Transverse colon (tissue), 4 donors: ENCODE measurements at regions not wholly inside any gene's neighbourhood (a gene's known extent, or its start where the extent isn't known, plus 50 kb on each side); places are given as distances from the start of the nearest gene placed in this dataset.
"Not testable (repeated sequence)": the region's sequence is repeated elsewhere in the genome, so short reads cannot be mapped to it uniquely, and the experiment has no call there.

ENCODE experiments used
- DNase-seq: peaks from one replicate; pipeline ENCODE4 v3.0.0-alpha.2; 2019
- H3K27ac ChIP-seq, 4 donors: fragments of 200-600 bp; sonication (generic); 2 replicates each; pipeline ENCODE4 v1.5.1; 2016 to 2018; ENCODE audit warnings: inconsistent platforms in 4 of 4
- H3K27me3 ChIP-seq: fragments of 200-600 bp; sonication (generic); 2 replicates; pipeline ENCODE4 v1.5.1; 2017; ENCODE audit warnings: inconsistent platforms
- H3K36me3 ChIP-seq, 4 donors: fragments of 200-600 bp; sonication (generic); 2 replicates each; pipeline ENCODE4 v1.5.1; 2017 to 2019; ENCODE audit warnings: inconsistent platforms in 4 of 4
- H3K4me1 ChIP-seq, 4 donors: fragments of 200-600 bp; sonication (generic); 2 replicates each; pipeline ENCODE4 v1.5.1; 2017 to 2020; ENCODE audit warnings: inconsistent platforms in 4 of 4
- H3K4me3 ChIP-seq, 4 donors: fragments of 200-600 bp; sonication (generic); 1 replicate in 1 of 4; 2 replicates in 3 of 4; pipeline versions ENCODE4 v1.5.1 to v1.6.1; 2017 to 2019; ENCODE audit warnings: inconsistent platforms in 4 of 4
- H3K9me3 ChIP-seq, 2 donors: fragments of 200-600 bp; sonication (generic); 2 replicates each; pipeline ENCODE4 v1.5.1; 2017 to 2019; ENCODE audit warnings: inconsistent platforms in 2 of 2
- CTCF ChIP-seq, 5 experiments: fragments of 200-600 bp in 3 of 5; fragments of 450-650 bp in 2 of 5; sonication (generic) in 3 of 5; IDR thresholded peaks; 1 replicate in 2 of 5; 2 replicates in 3 of 5; pipeline ENCODE4 v1.5.1; 2016 to 2017; ENCODE audit warnings: antibody characterized with exemption in 5 of 5, inconsistent platforms in 3 of 5, mild to moderate bottlenecking in 2 of 5, moderate library complexity in 1 of 5
- EP300 ChIP-seq: sonication (generic); formaldehyde crosslinking; IDR thresholded peaks from one replicate; pipeline ENCODE4 v1.6.1; 2017; ENCODE audit warnings: antibody characterized with exemption, low read depth
- POLR2A ChIP-seq: fragments of 450-650 bp; IDR thresholded peaks from one replicate; pipeline ENCODE4 v1.6.1; 2016; ENCODE audit warnings: antibody characterized with exemption, mild to moderate bottlenecking, moderate library complexity
- POLR2AphosphoS5 ChIP-seq, 3 donors: sonication (generic); formaldehyde crosslinking; IDR thresholded peaks; one replicate each; pipeline ENCODE4 v1.6.1; 2016; ENCODE audit warnings: antibody characterized with exemption in 3 of 3
- WGBS, 2 donors: methylation state at CpG; one replicate each; pipeline ENCODE4 v1.1.5; 2018; ENCODE audit warnings: low coverage in 1 of 2; 5-methylcytosine and 5-hydroxymethylcytosine counted together
- in situ Hi-C, 4 donors: fragments of 200-750 bp; cut with MboI; loops; one replicate each; pipeline versions ENCODE4 v1.15.0 to v1.15.1; 2017; ENCODE audit warnings: low sequenced_read_pairs in 3 of 4, low pct_ligation_motif_present in 1 of 4, low pct_unique_long_range_greater_than_20kb in 1 of 4
- intact Hi-C: fragments of 100-400 bp; cut with DNase I; formaldehyde crosslinking; loops from one replicate; pipeline ENCODE4 v1.15.1; 2023; ENCODE audit warnings: low total_unique reads

GRCh38 chr12:89153341-89153740 lies 199.0 kb downstream of the DUSP6 start:
- no peak overlapping the region for H3K27ac ChIP-seq
- intact Hi-C loops (no loop called here), in situ Hi-C loops (no loop called here)
- DNase-seq = no peak
- no peak overlapping the region for H3K4me3 ChIP-seq
- peaks cover 0 to 15% (median 0%) of the 10 kb centered on the region in 4 donors for H3K4me1 ChIP-seq
- H3K9me3 ChIP-seq = no peaks in the 10 kb centered on the region
- H3K27me3 ChIP-seq = no peaks in the 10 kb centered on the region
- TF ChIP-seq CTCF (IDR thresholded peaks at IDR 0.05) = no peak
- TF ChIP-seq POLR2AphosphoS5 (IDR thresholded peaks at IDR 0.05) = no peak
- TF ChIP-seq POLR2A = no peak
- H3K36me3 ChIP-seq = no peaks in the 10 kb centered on the region

GRCh38 chr12:89151536-89151935 lies 200.8 kb downstream of the DUSP6 start:
- Histone ChIP-seq H3K9me3 (no peaks in the 10 kb centered on the region), H3K36me3 (no peaks in the 10 kb centered on the region), H3K4me3 (no peak overlapping the region), H3K27me3 (no peaks in the 10 kb centered on the region), H3K27ac (no peak overlapping the region), H3K4me1 (peaks cover 0 to 5% (median 0%) of the 10 kb centered on the region in 4 donors)
- intact Hi-C loops (no loop called here), in situ Hi-C loops (no loop called here)
- no peak for TF ChIP-seq EP300
- no peak for TF ChIP-seq CTCF (IDR thresholded peaks at IDR 0.05)
- no peak for TF ChIP-seq POLR2AphosphoS5 (IDR thresholded peaks at IDR 0.05)
- no peak for TF ChIP-seq POLR2A
- DNase-seq = no peak
- WGBS, 2 donors = 91 to 97% methylated on average over 1 of the region's 1 CpG

- intact Hi-C loops, H3K4me1 ChIP-seq, H3K27ac ChIP-seq, DNase-seq, H3K9me3 ChIP-seq, H3K36me3 ChIP-seq, in situ Hi-C loops, H3K4me3 ChIP-seq, H3K27me3 ChIP-seq: not testable (repeated sequence)
- 84 to 93% methylated on average over 2 to 3 of the region's 3 CpGs for WGBS, 2 donors
These were observed 201.5 kb downstream of the DUSP6 start for GRCh38 chr12:89150789-89151188.

GRCh38 chr12:89140602-89141238 lies 211.6 kb downstream of the DUSP6 start:
- no peak for DNase-seq
- Histone ChIP-seq H3K36me3 (no peaks in the 10 kb centered on the region), H3K27me3 (no peaks in the 10 kb centered on the region), H3K4me3 (no peak overlapping the region), H3K9me3 (no peaks in the 10 kb centered on the region), H3K27ac (no peak overlapping the region), H3K4me1 (no peaks in the 10 kb centered on the region)
- intact Hi-C loops (no loop called here), in situ Hi-C loops (no loop called here)
- no peak for TF ChIP-seq POLR2AphosphoS5 (IDR thresholded peaks at IDR 0.05)
- TF ChIP-seq EP300 = no peak
- TF ChIP-seq CTCF (IDR thresholded peaks at IDR 0.05) = no peak
- TF ChIP-seq POLR2A = no peak
- WGBS, 2 donors = 78% methylated on average over 4 to 6 of the region's 6 CpGs

- no peak for DNase-seq
- no peaks in the 10 kb centered on the region for H3K27me3 ChIP-seq
- no peaks in the 10 kb centered on the region for H3K36me3 ChIP-seq
- H3K9me3 ChIP-seq = no peaks in the 10 kb centered on the region
- intact Hi-C loops (no loop called here), in situ Hi-C loops (no loop called here)
- 33 to 78% methylated on average over 1 of the region's 1 CpG for WGBS, 2 donors
- no peak overlapping the region for H3K4me3 ChIP-seq
- no peak overlapping the region for H3K27ac ChIP-seq
- TF ChIP-seq CTCF (IDR thresholded peaks at IDR 0.05) (no peak), POLR2A (no peak), POLR2AphosphoS5 (IDR thresholded peaks at IDR 0.05) (no peak), EP300 (no peak)
- H3K4me1 ChIP-seq = no peaks in the 10 kb centered on the region
These were observed 212.2 kb downstream of the DUSP6 start for GRCh38 chr12:89140141-89140540.
